ENCODE measurements at regions not wholly inside any gene's neighbourhood (a gene's known extent, or its start where the extent isn't known, plus 50 kb on each side); places are given as distances from the start of the nearest gene placed in this dataset.

DNA sequence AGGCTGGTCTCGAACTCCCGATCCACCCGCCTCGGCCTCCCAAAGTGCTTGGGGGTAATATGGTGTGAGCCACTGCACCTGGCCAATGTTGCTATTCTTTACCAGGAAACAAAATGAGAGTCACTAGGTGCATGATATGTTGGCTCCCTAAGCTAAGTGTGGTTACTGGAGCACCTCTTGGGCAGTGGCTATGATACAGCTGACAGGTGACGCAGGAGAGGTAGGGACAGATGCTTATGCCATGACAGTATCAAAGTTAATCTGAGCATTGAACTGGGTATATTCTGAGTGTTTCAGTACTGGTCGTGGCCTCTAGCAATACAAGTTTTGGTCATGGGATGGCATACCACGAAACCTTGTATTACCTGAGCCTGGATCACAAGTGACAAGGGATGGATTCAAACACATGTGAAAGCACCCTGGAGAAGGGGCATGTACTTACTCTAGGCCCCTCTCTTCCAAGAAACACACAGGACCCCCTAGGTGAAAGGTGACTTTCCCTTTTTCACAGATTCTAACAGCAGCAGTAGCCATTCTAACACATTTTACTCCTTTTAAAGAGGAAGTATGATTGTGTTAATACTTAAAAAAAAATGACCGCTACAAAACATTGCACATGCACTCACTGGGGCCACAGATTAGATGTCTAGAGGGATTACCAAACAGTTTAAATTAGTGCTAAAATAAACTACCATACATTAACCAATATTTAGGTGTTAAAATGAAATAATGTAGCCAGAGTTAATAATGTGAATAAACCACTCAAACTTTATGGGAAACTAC is 467.3 kb downstream of the SHQ1 start:
- in situ Hi-C loops (cut with MboI; ENCODE audit: low sequenced_read_pairs) = no loop called here

- in situ Hi-C loops (cut with MboI; ENCODE audit: low sequenced_read_pairs) = no loop called here
These were observed 468.1 kb downstream of the SHQ1 start for GRCh38 chr3:72380193-72380592.

GRCh38 chr3:72379500-72380187 is 468.6 kb downstream of the SHQ1 start:
- in situ Hi-C loops (cut with MboI; ENCODE audit: low sequenced_read_pairs) = no loop called here

GRCh38 chr3:72378287-72378686 is 470.0 kb downstream of the SHQ1 start:
- in situ Hi-C loops (cut with MboI; ENCODE audit: low sequenced_read_pairs) = no loop called here

DNA sequence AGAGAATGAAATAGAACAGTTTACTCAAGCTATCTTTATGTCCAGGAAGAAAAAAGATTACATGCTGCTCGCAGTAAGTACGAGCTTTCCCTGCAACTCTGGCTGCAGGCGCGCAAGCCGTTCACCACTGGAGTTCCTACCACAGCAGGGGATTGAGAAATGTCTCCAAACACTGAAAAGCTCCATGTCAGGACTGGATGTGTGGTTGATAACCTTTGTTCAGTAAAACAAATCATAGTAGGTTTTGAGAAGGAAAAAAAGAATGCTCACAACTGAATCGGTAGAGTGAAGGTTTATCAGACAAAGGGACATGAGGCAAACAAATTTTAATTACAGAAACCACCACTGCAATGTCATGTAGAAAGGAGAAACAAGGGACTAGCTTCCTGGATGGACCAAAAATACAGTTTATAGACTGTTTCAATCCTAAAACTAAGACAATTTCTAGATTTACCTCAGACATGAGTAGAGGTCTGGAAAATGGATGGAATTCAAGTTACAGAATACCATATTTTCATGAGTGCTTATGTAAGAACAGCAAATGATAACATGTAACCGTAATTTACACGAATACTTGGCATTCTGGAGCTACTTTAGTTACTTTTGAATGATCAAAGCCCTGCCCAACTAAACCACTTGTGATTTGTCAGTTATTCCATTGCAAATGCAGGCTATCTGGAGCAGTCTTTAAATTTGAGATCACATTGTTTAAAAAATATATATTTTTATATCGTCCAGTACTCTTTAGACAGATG is 471.1 kb downstream of the SHQ1 start:
- in situ Hi-C loops (cut with MboI; ENCODE audit: low sequenced_read_pairs) = no loop called here

DNA sequence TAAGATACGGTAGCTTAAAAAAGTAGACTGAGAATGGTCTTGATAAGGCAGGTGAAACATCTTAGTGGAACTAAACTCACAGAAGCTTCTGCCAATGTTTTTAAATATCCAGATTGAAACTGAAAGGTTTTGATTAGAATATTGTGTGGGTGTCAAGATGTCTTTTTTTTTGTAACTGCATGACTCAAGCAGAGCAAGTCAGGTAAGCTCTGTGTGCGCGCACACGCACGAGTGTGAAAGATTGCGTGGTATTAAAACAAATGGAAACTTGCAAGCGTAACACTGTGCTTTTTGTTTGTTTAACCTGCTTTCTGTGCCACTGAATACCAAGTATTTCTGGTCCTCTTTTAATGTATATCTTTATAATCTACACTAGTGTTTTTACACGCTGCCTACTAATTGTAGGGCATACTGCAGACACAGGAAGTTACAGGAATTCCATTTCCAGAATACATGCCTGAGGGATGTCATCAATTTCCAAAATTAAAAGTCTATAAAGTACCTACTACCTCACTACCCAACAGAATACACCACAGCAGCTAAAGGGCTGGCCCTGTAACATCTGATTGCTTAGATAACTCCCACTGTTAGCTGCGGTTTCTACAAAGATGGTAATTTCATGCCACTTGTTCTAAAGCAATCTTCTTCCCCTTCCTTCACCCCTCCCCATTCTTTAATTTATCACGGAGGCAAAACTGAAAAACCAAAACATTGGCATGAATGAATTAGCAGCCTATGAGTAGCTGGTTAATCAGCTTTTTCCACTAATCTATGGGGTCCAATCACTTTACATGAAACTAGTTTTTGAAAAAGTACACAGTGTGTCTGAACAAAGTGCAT is 472.8 kb downstream of the SHQ1 start:
- in situ Hi-C loops (cut with MboI; ENCODE audit: low sequenced_read_pairs) = no loop called here

GRCh38 chr3:72373139-72373538 is 475.1 kb downstream of the SHQ1 start:
- in situ Hi-C loops (cut with MboI; ENCODE audit: low sequenced_read_pairs) = no loop called here

GRCh38 chr3:72372161-72372560 is 476.1 kb downstream of the SHQ1 start:
- in situ Hi-C loops (cut with MboI; ENCODE audit: low sequenced_read_pairs) = no loop called here

DNA sequence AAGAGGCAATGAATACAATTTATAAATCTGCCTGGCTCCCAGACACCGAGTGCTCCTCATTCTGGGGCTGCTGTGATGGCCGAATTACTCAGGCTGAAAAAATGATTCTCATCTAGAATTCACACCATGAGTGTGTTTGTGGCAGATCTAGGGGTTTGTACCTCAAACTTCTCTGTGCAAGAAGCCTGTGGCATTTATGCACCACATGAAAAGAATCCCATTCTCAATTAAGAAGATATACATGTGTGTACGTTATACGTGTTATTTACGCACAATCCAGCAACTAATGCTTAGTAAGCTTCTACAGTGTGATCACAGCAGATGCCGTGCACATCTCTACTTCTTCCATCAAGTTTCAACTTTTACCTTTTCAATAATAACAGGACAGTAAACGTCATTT is 476.8 kb downstream of the SHQ1 start:
- in situ Hi-C loops (cut with MboI; ENCODE audit: low sequenced_read_pairs) = no loop called here

DNA sequence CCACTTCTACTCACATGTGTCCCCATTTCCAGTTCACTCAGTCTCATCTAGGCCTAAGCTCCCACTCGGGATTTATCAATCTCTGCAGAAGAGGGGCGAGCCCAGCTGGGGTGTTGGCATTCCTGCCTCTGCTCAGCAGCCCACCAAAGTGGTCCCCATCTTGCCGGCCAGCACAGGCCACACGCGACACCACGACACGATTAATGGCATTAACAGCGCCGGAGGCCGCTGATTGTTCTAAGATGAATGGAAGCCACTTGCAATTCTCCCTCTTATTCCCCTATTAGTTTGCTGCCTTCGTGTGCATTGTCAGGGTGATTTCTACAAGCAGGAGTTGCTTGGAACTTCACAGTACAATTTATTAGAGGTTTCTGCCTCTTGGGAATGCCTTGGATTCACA is 477.3 kb downstream of the SHQ1 start:
- in situ Hi-C loops (cut with MboI; ENCODE audit: low sequenced_read_pairs) = no loop called here

DNA sequence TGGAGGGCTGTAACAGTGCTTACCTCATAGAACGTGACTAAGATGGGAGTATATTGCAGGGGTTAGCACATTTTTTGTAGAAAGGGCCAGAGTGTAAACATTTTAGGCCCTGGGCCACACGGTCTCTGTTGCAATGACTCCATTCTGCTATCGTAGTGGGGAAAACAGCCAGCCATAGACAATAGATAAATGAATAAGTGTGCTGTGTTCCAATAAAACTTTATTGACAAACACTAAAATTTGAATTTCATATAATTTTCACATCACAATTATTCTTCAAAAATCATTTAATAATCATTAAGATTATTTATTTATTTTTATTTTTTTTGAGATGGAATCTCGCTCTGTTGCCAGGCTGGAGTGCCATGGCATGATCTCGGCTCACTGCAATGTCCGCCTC is 478.6 kb downstream of the SHQ1 start:
- in situ Hi-C loops (cut with MboI; ENCODE audit: low sequenced_read_pairs) = no loop called here

GRCh38 chr3:72368331-72368975 is 479.8 kb downstream of the SHQ1 start:
- in situ Hi-C loops (cut with MboI; ENCODE audit: low sequenced_read_pairs) = no loop called here

DNA sequence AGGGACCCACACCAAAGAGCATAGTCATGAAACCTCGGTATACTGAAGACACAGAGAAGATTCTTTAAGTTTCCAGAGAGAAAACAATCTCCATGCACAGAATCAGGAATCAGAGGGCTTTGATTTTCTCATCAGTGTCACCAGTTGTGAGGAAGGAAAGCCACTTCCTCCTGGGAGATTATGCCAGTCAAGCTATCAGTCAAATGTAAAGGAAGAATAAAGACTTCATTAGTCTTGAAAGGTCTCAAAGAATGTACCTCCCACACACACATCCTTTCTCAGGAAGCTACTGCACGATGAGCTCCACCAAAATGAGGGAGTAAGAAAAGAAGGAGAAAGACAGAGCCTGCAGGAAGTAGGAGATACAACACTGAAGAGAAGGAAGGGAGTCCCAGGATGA is 486.3 kb downstream of the SHQ1 start:
- in situ Hi-C loops (cut with MboI; ENCODE audit: low sequenced_read_pairs) = no loop called here

GRCh38 chr3:72359743-72360142 is 488.5 kb downstream of the SHQ1 start:
- in situ Hi-C loops (cut with MboI; ENCODE audit: low sequenced_read_pairs) = no loop called here

GRCh38 chr3:72355168-72355567 is 493.1 kb downstream of the SHQ1 start:
- in situ Hi-C loops (cut with MboI; ENCODE audit: low sequenced_read_pairs) = no loop called here

- in situ Hi-C loops (cut with MboI; ENCODE audit: low sequenced_read_pairs) = no loop called here
These were observed 493.8 kb downstream of the SHQ1 start for GRCh38 chr3:72354486-72354885.

DNA sequence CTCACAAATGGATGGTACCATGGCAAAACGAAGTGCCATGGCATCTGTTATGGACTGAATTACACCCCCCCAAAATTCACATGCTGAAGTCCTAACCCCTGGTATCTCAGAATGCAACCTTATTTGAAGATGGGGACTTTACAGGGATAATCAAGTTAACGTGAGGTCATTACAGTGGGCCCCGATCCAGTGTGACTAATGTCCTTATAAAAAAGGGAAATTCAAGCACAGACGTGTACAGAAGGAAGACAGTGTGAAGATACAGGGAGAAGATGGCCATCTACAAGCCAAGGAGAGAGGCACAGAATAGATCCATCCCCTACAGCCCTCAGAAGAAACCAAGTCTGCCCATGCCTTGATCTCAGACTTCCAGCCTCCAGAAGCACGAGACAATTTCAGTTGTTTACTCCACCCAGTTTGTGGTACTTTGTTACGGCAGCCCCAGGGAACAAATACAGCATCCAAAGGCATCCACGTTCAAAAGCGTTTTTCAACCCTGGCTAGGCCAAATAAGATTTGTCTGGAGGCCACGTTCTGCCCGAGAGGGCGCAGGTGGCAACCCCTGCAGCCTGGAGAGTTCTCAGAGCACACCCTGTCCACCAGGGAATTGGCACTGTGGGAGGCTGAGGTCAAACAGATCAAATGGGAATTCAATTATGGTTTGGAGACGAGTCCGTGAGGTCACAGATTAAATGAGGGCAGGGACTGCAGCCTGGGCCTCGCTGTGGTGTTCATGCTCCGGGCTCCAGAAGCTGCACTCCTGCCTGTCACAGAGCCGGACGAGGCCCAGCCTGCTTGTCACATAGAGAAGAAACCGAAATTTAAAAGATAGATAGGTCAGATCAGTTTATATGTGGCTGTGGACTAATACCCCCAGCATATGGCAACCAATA is 494.8 kb downstream of the SHQ1 start:
- in situ Hi-C loops (cut with MboI; ENCODE audit: low sequenced_read_pairs) = no loop called here

DNA sequence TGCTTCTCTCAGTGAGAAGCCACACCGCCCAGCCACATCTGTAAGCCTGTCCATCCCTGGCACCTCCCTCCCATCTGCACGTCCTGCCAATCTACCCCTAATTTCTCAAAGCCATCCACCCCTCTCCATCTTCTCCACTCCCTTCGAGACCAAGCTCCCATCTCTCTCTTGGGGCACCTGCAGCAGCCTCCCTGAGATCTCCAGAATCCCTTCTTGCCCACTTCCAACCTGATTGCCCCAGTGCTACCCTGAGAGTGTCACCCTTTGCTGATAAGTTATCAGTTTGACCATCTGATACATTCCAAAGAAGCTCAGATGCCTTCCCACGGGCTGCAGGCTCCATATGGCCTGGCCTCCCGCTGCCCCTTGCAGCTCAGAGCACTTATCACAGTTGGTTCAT is 496.1 kb downstream of the SHQ1 start:
- in situ Hi-C loops (cut with MboI; ENCODE audit: low sequenced_read_pairs) = no loop called here

DNA sequence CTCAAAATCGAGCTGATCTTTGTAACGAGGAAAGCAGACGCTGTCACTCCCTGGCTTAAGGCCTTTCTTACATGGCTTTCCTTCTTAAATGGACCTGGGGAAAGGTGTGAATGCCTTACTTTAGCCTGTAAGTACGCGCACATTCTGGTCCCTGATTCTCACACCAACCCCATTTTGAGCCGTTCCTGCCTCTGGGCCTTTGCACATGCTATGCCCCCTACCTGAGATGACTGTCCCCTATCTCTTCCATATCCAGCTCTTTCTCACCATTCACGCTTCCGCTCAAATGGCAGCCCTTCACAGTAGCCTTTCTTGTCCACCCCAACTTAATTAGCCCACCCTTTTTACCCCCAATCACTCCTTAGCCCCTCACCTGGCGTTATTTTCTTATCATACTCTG is 496.7 kb downstream of the SHQ1 start:
- in situ Hi-C loops (cut with MboI; ENCODE audit: low sequenced_read_pairs) = no loop called here

Measured in HL-60/S4 treated with phorbol 12-myristate 13-acetate at 8.2 ng/mL for 4 days and 3 days (cell line).